ENCODE measurements at regions not wholly inside any gene's neighbourhood (a gene's known extent, or its start where the extent isn't known, plus 50 kb on each side); places are given as distances from the start of the nearest gene placed in this dataset.
A peak's percentile ranks its signal among the peaks of the same experiment; 100 is the strongest.

DNA sequence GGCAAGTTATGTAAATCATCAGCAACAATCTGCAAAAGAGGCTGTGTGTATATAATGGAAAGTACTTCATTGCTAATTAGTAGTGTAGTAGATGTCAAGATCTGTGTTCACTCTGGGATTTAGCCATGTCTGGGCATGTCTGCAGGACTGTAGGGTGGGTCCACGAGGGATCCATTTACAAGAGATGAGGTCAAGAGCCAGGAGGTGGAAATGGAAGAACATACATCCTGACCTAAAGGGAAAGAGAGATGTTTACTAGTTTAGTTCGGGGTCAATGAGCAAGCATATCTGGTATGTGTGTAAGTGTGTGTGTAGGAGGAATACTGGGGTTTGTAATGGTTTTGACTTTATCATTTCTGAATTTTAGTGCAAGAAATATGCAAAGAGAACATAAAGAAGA lies 171.5 kb upstream of the NANOGP8 start:
- peak overlapping the region; percentile 76 for H3K4ac ChIP-seq (ENCODE audit: low read depth, low read length)
- peak; percentile 60 for DNase-seq
- in situ Hi-C loops (cut with MboI; ENCODE audit: low sequenced_read_pairs) (no loop called here), dilution Hi-C loops (cut with HindIII; ENCODE audit: low sequenced_read_pairs, unreplicated experiment) (no loop called here), intact Hi-C loops (cut with micrococcal nuclease) (no loop called here)
- peak overlapping the region; percentile 80 for H2AFZ ChIP-seq (replicated peaks; ENCODE audit: low read length, poor library complexity)
- H2BK5ac ChIP-seq (ENCODE audit: low read depth, low read length, poor library complexity, severe bottlenecking), result peak overlapping the region; percentile 80
- H3K4me1 ChIP-seq (ENCODE audit: control insufficient read depth, insufficient read depth, low read length), result peaks cover 3% of the 10 kb centered on the region
- no peaks in the 10 kb centered on the region for H4K20me1 ChIP-seq (ENCODE audit: insufficient read depth, low read length)
- CTCF ChIA-PET, result no interaction called here
- no TSS peak for BruUV-seq (replicated peaks)
- WGBS, 2 experiments (ENCODE audit: extremely low coverage in 2 of 2, insufficient read length in 1 of 2), result 100% methylated on average over 1 of the region's 2 CpGs; no CpG with 5 or more reads in 1 of the 2 experiments
- peak overlapping the region; percentile 46; the same call in 1 of the 2 replicates for H4K91ac ChIP-seq (ENCODE audit: insufficient read depth, low read depth, low read length)
- no peak overlapping the region for H3K4me3 ChIP-seq (ENCODE audit: insufficient read depth, low read depth, low read length)
- H3K18ac ChIP-seq (ENCODE audit: low read depth, low read length), result peak overlapping the region; percentile 42
- no peaks in the 10 kb centered on the region for H3K36me3 ChIP-seq (ENCODE audit: control insufficient read depth, insufficient read depth, low read length)
- H3K27me3 ChIP-seq (ENCODE audit: control insufficient read depth, insufficient read depth, low read length), result no peaks in the 10 kb centered on the region
- peak; percentile 84 for ATAC-seq (ENCODE audit: low read depth)
- peak overlapping the region; percentile 83 for H2BK120ac ChIP-seq (ENCODE audit: low read depth, low read length)
- no peak for TF ChIP-seq POLR2A (IDR thresholded peaks at IDR 0.05; ENCODE audit: low read depth, low read length)
- no peak for TF ChIP-seq BHLHE40 (IDR thresholded peaks at IDR 0.05; ENCODE audit: low read depth, low read length)
- TF ChIP-seq RAD21 (IDR thresholded peaks at IDR 0.05; ENCODE audit: low read length), result no peak
- no peak for TF ChIP-seq RCOR1 (IDR thresholded peaks at IDR 0.05; ENCODE audit: insufficient replicate concordance, low read length)
- no peaks in the 10 kb centered on the region for H3K9me3 ChIP-seq (ENCODE audit: control insufficient read depth, insufficient read depth, low read length)
- H3K4me2 ChIP-seq (ENCODE audit: low read depth, low read length), result no peak overlapping the region
- H3K9ac ChIP-seq (ENCODE audit: low read depth, low read length), result no peak overlapping the region
- H2BK20ac ChIP-seq (ENCODE audit: low read depth, low read length), result peak overlapping the region; percentile 67; the same call in 1 of the 2 replicates
- POLR2A ChIA-PET (ENCODE audit: unreplicated experiment), result no interaction called here
- H3K56ac ChIP-seq (ENCODE audit: extremely low read depth, insufficient read depth, low read length), result 0 out of 2 replicates have a peak overlapping the region, but pooled peaks have one; percentile 9
- H4K8ac ChIP-seq (ENCODE audit: low read depth in 2 of 2, low read length in 2 of 2), result peak overlapping the region; percentile 5 to 83; a peak in 2 of 4 replicates
- H2BK15ac ChIP-seq (ENCODE audit: low read depth, low read length), result peak overlapping the region; percentile 45; the same call in 1 of the 3 replicates
- no peaks in the 10 kb centered on the region for H3K79me1 ChIP-seq (ENCODE audit: low read depth in 1 of 2, low read length in 2 of 2)
- no peak overlapping the region for H2AK5ac ChIP-seq (ENCODE audit: low read depth, low read length)
- peak overlapping the region; percentile 48; the same call in 1 of the 2 replicates for H3K23ac ChIP-seq (ENCODE audit: low read depth, low read length)
- peak overlapping the region; percentile 70 for H2AK9ac ChIP-seq (replicated peaks; ENCODE audit: low read depth, low read length, poor library complexity)
- peak overlapping the region; percentile 45 for H4K5ac ChIP-seq (ENCODE audit: low read depth, low read length)
- no peaks in the 10 kb centered on the region for H3K9me1 ChIP-seq (ENCODE audit: insufficient read depth, low read length)
- H3K27ac ChIP-seq (ENCODE audit: insufficient read depth, low read length), result peak overlapping the region; percentile 76; the same call in 1 of the 2 replicates
- peak overlapping the region; percentile 85 for H3K14ac ChIP-seq (replicated peaks; ENCODE audit: low read depth, low read length)
